Brain microvascular endothelial cell (primary cell): ENCODE measurements at regions not wholly inside any gene's neighbourhood (a gene's known extent, or its start where the extent isn't known, plus 50 kb on each side); places are given as distances from the start of the nearest gene placed in this dataset.
A peak's percentile ranks its signal among the peaks of the same experiment; 100 is the strongest.

ENCODE experiments used
- DNase-seq: peaks from one replicate; pipeline ENCODE4 v3.0.0-alpha.2; 2020
- H3K27ac ChIP-seq: fragments of 250-450 bp; sonication (Bioruptor Pico); 2 replicates; pipeline ENCODE4 v1.5.1; 2020; ENCODE audit warnings: mild to moderate bottlenecking, moderate library complexity
- H3K27me3 ChIP-seq: fragments of 250-450 bp; sonication (Bioruptor Pico); replicated peaks from 2 replicates; pipeline ENCODE4 v1.5.1; 2020; ENCODE audit warnings: mild to moderate bottlenecking
- H3K36me3 ChIP-seq: fragments of 250-450 bp; sonication (Bioruptor Pico); replicated peaks from 2 replicates; pipeline ENCODE4 v1.5.1; 2020; ENCODE audit warnings: mild to moderate bottlenecking
- H3K4me3 ChIP-seq: 2 replicates; pipeline ENCODE4 v1.5.1; 2011; ENCODE audit warnings: low read depth, mild to moderate bottlenecking, control low read depth, low read length, moderate library complexity
- in situ Hi-C: cut with HindIII; loops from 2 replicates; pipeline ENCODE4 v1.10.0; 2017; ENCODE audit warnings: low sequenced_read_pairs, low pct_ligation_motif_present
- TF ChIP-seq, protein P1 (sequence below): IDR thresholded peaks from 2 replicates; pipeline ENCODE4 v1.5.1; 2011; ENCODE audit warnings: low read depth, mild to moderate bottlenecking, moderate library complexity, low read length, control low read depth, inconsistent platforms; ENCODE audit errors: missing control alignments

DNA sequence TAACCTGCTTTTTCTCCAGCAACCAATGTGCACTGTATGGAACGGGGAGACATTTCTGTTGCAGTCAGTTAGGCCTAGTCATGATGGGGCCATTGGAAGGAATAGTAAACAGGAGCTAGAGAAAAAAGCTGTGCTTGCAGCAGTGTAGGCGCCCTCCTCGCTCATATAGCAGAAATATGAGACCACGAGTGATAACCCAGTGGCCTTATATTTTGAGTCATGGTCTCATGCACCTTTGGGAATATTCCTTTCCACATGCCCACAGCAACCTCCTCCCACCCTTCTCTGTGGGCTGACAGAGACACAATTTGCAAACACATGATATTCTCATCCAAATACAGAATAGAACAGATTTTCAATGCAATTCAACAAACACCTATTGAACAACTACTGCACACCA, 248.9 kb upstream of the CITED2 start:
- TF ChIP-seq, protein P1, sequence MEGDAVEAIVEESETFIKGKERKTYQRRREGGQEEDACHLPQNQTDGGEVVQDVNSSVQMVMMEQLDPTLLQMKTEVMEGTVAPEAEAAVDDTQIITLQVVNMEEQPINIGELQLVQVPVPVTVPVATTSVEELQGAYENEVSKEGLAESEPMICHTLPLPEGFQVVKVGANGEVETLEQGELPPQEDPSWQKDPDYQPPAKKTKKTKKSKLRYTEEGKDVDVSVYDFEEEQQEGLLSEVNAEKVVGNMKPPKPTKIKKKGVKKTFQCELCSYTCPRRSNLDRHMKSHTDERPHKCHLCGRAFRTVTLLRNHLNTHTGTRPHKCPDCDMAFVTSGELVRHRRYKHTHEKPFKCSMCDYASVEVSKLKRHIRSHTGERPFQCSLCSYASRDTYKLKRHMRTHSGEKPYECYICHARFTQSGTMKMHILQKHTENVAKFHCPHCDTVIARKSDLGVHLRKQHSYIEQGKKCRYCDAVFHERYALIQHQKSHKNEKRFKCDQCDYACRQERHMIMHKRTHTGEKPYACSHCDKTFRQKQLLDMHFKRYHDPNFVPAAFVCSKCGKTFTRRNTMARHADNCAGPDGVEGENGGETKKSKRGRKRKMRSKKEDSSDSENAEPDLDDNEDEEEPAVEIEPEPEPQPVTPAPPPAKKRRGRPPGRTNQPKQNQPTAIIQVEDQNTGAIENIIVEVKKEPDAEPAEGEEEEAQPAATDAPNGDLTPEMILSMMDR = no peak
- in situ Hi-C loops = no loop called here
- Histone ChIP-seq H3K4me3 (no peak overlapping the region), H3K27me3 (no peaks in the 10 kb centered on the region), H3K36me3 (no peaks in the 10 kb centered on the region), H3K27ac (no peak overlapping the region)
- peak; percentile 41 for DNase-seq

DNA sequence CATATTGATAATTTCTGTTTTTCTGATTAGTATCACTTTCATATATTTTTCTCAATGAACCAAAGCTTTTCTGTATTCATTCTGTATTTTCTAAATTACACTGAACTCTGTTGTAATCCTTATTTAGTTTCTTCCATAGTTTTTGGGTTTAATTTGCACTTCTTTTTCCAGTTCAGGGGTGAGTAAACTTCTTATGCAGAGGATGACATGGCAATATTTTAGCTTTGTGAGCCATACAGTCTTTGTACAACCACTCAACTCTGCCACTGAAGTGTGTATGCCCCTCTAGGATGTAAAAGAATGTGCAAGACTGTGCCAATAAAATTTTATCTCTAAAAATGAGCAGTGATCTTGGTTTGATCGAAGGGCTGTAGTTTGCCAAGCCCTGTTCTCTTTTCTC, 239.0 kb upstream of the CITED2 start:
- in situ Hi-C loops = no loop called here
- H3K27ac ChIP-seq = no peak overlapping the region

DNA sequence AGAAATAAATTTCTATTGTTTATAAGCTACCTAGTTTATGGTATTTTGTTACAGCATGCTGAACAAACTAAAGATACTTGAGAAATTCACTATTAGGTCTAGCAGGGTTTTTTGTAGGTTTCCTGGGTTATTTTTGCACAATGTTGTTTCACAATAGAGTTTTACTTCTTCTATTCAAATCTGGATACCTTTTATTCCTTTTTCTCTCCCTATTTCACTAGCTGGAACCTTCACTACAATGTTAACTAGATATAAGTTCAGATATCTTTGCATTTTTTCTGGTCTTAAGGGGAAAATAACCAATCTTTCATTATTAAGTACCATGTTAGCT, 237.7 kb upstream of the CITED2 start:
- Histone ChIP-seq H3K4me3 (no peak overlapping the region), H3K27ac (no peak overlapping the region), H3K27me3 (no peaks in the 10 kb centered on the region), H3K36me3 (no peaks in the 10 kb centered on the region)
- DNase-seq = no peak
- in situ Hi-C loops = no loop called here
- TF ChIP-seq, protein P1 = no peak

More for the DNA sequence above, 239.0 kb upstream of the CITED2 start:
- H3K4me3 ChIP-seq = no peak overlapping the region
- no peaks in the 10 kb centered on the region for H3K36me3 ChIP-seq
- TF ChIP-seq, protein P1 = no peak
- H3K27me3 ChIP-seq = no peaks in the 10 kb centered on the region
- no peak for DNase-seq

DNA sequence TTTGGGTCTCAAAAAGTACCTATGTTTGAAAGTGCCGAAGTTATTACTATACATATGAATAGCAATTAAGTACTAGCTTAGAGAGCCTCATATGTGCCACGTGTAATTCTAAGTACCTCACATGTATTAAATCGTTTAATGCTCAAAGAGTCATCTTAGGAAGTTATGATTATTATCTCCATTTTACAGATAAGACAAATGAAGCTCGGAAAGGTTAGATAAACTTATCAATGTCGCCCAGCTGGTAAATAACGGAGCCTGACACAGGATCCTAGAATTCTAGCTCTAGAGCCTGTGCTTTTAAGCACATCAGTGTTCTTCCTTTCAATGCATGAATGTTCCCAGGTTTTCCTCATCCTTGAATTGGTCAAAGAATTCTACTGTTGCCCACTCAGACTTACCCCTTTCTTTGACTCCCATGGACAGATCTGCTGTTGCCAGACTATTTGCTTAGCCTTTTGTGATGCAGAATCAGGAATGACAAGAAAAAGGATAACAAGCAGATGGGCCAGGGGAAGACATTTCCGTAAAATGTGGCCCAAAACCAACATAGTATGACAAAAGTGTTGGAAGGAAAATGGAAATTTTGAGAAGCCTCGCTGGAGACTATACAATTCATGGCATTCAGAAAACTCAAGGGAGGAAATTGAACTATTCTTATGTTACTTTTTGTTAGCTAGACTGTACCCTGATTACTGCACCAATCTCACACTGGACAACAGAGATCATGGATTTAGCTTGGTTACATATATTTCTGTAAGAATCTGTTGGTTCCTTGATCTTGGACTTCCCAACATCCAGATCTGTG, 237.1 kb upstream of the CITED2 start:
- H3K36me3 ChIP-seq = no peaks in the 10 kb centered on the region
- H3K27me3 ChIP-seq = no peaks in the 10 kb centered on the region
- in situ Hi-C loops = no loop called here
- H3K27ac ChIP-seq = no peak overlapping the region
- no peak for DNase-seq
- no peak overlapping the region for H3K4me3 ChIP-seq
- TF ChIP-seq, protein P1 = no peak

DNA sequence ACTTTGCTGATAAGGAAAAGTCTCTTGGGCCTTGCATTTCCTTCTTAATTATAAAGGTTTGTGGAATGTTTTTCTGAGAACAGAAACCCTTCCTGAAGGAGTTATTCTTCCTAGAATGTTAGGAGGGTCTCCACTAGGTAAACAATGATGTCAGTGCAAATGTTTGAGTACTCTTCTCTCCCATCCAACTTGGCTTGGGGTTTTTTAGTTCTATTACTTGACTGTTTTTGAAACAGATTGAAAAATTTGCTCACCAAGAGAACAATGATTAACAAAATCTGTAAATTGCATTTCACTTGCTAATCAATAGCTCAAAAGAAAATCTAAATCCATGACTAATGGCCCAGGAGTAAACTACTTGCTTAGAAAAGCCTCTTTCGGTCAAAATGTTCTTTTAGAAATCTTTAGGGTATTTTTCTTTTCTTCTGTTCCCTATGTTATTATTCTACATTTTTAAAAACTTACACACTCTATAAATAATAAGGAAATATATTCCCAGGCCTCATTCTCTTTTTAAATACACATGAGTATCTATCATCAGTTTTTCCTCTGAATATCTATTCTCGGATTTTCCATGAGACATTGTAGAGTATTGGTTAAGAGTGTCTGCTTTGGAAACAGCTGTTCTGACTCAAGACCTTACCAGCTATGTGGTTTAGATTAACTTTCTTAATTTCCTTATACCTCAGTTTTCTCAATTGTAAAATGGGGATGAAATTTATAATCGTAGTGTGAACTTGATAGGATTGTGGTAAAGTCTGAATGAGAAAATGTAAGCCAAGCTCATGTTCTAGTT, 234.2 kb upstream of the CITED2 start:
- no peaks in the 10 kb centered on the region for H3K36me3 ChIP-seq
- DNase-seq = no peak
- no peaks in the 10 kb centered on the region for H3K27me3 ChIP-seq
- in situ Hi-C loops = no loop called here
- TF ChIP-seq, protein P1 = no peak
- H3K27ac ChIP-seq = no peak overlapping the region
- H3K4me3 ChIP-seq = no peak overlapping the region
